ENCODE measurements at regions not wholly inside any gene's neighbourhood (a gene's known extent, or its start where the extent isn't known, plus 50 kb on each side); places are given as distances from the start of the nearest gene placed in this dataset.

DNA sequence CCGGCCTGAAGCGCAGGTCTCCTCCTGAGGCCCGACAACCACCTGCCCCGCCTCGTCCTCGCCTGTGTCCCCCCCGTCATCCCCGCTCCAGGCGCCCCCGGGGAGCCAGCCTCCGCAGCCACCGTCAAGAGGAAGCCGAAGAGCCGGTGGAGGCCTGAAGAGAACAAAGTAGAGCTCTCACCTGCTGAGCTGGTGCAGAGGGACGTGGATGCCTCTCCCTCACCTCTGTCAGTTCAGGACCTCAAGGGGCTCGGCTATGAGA lies 169.9 kb downstream of the HINT1 start:
- H3K14ac ChIP-seq (ENCODE audit: insufficient read length): no peak overlapping the region
- H2BK120ac ChIP-seq (replicated peaks; ENCODE audit: low read depth, low read length): no peak overlapping the region
- no peaks in the 10 kb centered on the region for H4K20me1 ChIP-seq (replicated peaks in 1 of 2; ENCODE audit: control insufficient read depth in 1 of 2, insufficient read depth in 2 of 2, low read length in 2 of 2)
- H3K4ac ChIP-seq (replicated peaks; ENCODE audit: insufficient read length, low read depth, low read length): no peak overlapping the region
- H3K27me3 ChIP-seq (replicated peaks in 1 of 4; ENCODE audit: control insufficient read depth in 3 of 4, extremely low read depth in 1 of 4, insufficient read depth in 3 of 4, low read length in 3 of 4): no peaks in the 10 kb centered on the region
- H3K4me3 ChIP-seq (ENCODE audit: extremely low read depth in 1 of 4, insufficient read depth in 2 of 4, low read depth in 3 of 4, low read length in 4 of 4): no peak overlapping the region
- POLR2A ChIA-PET (ENCODE audit: partially characterized antibody): no interaction called here
- H3K79me2 ChIP-seq (ENCODE audit: control insufficient read depth in 1 of 2, insufficient read depth in 2 of 2, low read length in 2 of 2): no peaks in the 10 kb centered on the region
- no peak overlapping the region for H3K18ac ChIP-seq (ENCODE audit: extremely low read depth, low read length)
- H2BK5ac ChIP-seq (ENCODE audit: low read depth, low read length): no peak overlapping the region
- no peaks in the 10 kb centered on the region for H3K9me3 ChIP-seq (ENCODE audit: insufficient read depth in 2 of 2, low read depth in 1 of 2, low read length in 1 of 2)
- no peak for FAIRE-seq
- H3K4me2 ChIP-seq (ENCODE audit: insufficient read depth in 1 of 2, low read depth in 2 of 2, low read length in 2 of 2): no peak overlapping the region
- no peak overlapping the region for H2AFZ ChIP-seq (ENCODE audit: low read length)
- H4K8ac ChIP-seq (ENCODE audit: extremely low read depth, insufficient read depth, low read length): no peak overlapping the region
- no peak overlapping the region for H3K56ac ChIP-seq (replicated peaks; ENCODE audit: insufficient read length, low read depth, low read length)
- no peak overlapping the region for H2AK5ac ChIP-seq (ENCODE audit: low read depth, low read length)
- CTCF ChIA-PET (ENCODE audit: partially characterized antibody): interaction anchor here (0.8 to 1.3 kb wide), 4 partner anchors 11 to 1223 kb away, joined by 3 to 7 read pairs (median 4); no protein-coding TSS in a partner anchor
- TF ChIP-seq KDM4A (IDR thresholded peaks at IDR 0.05; ENCODE audit: low read depth, low read length, severe bottlenecking) (no peak), BACH1 (IDR thresholded peaks at IDR 0.05; ENCODE audit: low read length) (no peak)
- TF ChIP-seq, protein P1, sequence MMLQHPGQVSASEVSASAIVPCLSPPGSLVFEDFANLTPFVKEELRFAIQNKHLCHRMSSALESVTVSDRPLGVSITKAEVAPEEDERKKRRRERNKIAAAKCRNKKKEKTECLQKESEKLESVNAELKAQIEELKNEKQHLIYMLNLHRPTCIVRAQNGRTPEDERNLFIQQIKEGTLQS (IDR thresholded peaks at IDR 0.05; ENCODE audit: insufficient read depth, low read depth, low read length): no peak
- H3K4me1 ChIP-seq (replicated peaks in 1 of 4; ENCODE audit: control insufficient read depth in 3 of 4, insufficient read depth in 4 of 4, low read length in 3 of 4): no peaks in the 10 kb centered on the region; a peak in 1 of 7 replicates
- no peak overlapping the region for H3K23ac ChIP-seq (ENCODE audit: insufficient read length)
- WGBS, 2 experiments (ENCODE audit: extremely low coverage in 1 of 2, insufficient coverage in 1 of 2, insufficient read length in 1 of 2, insufficient replicate concordance in 2 of 2, low coverage in 1 of 2, low lambda C conversion rate in 2 of 2, missing lambda C conversion rate in 1 of 2): 91% methylated on average over 6 of the region's 16 CpGs; no CpG with 5 or more reads in 1 of the 2 experiments
- no peaks in the 10 kb centered on the region for H3K79me1 ChIP-seq (ENCODE audit: low read depth, low read length)
- no peak for DNase-seq (ENCODE audit: low read depth in 1 of 2, low spot score in 2 of 2)
- H4K5ac ChIP-seq (ENCODE audit: insufficient read length, low read depth, low read length): no peak overlapping the region
- H3K23me2 ChIP-seq (ENCODE audit: low read depth, low read length): no peaks in the 10 kb centered on the region
- no peak overlapping the region for H2BK12ac ChIP-seq (ENCODE audit: low read depth, low read length)
- H3K27ac ChIP-seq (ENCODE audit: low read depth, low read length): no peak overlapping the region
- no peak overlapping the region for H2BK15ac ChIP-seq (ENCODE audit: low read length)
- no peak overlapping the region for H4K91ac ChIP-seq (replicated peaks; ENCODE audit: insufficient read length, low read length)
- H3K9ac ChIP-seq (replicated peaks in 1 of 4; ENCODE audit: extremely low read depth in 1 of 4, low read depth in 3 of 4, low read length in 3 of 4): no peak overlapping the region
- H3K36me3 ChIP-seq (ENCODE audit: control insufficient read depth in 2 of 4, insufficient read depth in 4 of 4, low read length in 3 of 4): no peaks in the 10 kb centered on the region
- H2BK20ac ChIP-seq (ENCODE audit: low read length): no peak overlapping the region

Measured in H1 (cell line).